HG03103 (cell line): ENCODE measurements at regions not wholly inside any gene's neighbourhood (a gene's known extent, or its start where the extent isn't known, plus 50 kb on each side); places are given as distances from the start of the nearest gene placed in this dataset.

ENCODE experiments used
- ATAC-seq: cut with Tn5 transposase; IDR thresholded peaks from one replicate; pipeline ENCODE4 v1.9.1; 2021; ENCODE audit warnings: low read depth; ENCODE audit not compliant: unreplicated experiment

DNA sequence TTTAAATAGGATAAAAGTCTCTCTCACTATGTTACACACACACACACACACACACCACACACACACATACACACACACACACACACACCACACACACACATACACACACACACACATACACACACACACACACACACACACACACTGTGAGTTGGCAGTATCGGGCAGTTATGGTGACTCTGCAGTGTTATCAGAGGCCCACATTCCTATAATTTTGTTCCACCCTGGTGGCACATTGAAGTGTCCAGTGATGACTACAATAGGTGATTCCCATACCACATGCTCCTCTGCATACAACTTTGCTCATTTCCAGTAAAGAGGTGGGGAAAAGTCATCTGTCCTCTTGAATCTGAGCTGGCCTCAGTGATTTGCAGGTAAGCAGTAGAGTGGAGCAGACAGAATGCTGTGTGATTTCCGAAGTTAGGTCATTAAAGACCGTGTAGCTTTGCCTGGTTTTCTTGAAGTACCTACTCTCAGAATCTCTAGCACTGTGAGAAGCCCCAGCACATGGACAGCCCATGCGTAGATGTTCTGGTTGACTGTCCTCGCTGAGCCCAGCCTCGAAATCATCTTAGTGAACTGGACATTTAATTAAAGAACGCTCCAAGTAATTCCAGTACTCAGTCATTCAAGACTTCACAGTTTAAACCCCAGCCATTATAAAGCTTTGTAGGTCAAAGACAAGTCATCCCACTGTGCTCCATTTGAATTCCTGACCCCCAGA lies 836.6 kb upstream of the SOX9 start:
- no peak for ATAC-seq

DNA sequence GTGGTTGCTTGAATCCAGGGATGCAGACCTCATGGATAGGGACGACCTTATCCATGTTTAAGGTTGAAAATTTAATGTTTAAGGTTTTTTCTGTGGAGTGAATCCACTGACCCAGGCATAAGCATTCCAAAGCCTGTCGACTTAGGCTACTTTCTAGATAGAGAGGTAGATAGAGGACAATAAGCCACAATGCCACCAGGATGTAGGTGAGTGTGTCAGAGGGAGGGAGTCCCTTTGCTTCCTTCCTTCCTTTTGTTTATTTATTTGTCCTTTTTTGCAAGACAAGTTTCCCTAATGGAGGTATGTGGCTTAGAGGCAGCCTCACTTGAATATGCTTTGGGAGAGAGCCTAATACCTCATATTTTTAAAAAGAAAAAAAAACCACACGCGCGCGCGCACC lies 834.2 kb upstream of the SOX9 start:
- no peak for ATAC-seq

DNA sequence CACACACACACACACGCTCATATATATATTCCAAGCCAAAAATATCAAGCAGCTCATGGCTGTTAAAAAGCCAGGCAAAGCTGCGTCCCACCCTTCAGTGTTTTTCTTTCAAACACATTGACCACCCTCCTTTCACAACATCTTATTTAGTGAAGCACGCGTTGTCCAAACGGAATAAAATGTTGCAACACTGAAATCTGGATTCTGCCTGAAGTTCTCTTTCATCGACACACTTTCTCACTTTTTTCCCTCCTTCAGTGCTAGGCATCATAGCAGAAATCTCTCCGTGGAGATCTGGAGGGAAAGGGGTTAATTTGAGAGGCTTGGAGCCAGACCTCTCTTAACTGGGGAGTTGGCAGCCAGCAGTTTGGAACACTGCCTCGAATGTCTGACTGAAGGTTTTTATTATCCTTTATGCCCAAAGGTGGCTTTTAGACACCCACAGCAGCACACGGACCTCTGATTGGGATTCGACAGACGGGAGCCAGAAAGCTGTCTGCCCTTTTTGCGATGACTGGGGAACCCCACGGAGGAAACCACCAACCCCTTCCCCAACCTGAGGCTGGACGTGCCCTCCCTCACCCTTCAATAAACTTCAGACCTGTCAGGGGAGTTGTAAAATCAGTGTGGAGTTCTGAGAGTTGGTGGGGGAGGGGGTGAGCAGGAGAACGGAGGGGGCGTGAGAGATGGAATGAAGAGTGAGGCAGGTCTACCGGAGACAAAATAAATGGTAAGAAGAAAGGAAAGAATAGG lies 833.6 kb upstream of the SOX9 start:
- ATAC-seq: no peak

DNA sequence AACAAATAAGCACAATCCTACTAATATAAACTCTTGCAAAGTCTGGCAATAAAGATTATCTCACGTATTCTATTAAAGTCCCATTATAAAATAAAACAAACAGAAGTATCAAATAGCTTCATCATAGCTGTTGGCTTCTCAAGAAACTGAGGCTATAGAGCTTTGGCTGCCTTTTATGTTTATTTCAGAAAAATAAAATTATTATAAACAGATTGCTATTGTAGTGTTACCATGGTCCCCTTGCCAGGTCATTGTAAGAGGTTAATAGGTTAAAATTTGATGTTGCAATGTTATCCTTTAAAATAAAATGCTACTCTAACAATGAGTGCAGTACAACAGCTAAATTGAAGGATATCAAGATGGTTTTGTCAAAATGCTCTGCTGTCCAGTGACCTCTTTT lies 828.8 kb upstream of the SOX9 start:
- no peak for ATAC-seq

DNA sequence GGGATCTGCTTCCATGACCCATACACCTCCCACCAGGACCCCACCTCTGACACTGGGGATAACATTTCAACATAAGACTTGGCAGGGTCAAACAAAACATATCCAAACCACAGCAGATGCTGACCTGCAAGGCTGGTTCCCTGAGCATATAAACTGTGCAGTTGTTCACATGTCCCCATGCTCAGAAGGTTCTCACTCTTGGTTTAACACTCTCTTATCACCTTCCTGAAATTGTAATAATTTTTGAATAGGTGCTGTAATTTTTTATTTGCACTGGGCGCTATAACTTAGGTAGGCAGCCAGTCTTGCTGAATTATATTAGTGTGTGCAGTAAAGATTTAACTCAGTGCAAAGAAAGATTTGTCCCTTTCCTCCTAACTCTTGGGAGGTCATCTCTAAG lies 824.8 kb upstream of the SOX9 start:
- no peak for ATAC-seq

DNA sequence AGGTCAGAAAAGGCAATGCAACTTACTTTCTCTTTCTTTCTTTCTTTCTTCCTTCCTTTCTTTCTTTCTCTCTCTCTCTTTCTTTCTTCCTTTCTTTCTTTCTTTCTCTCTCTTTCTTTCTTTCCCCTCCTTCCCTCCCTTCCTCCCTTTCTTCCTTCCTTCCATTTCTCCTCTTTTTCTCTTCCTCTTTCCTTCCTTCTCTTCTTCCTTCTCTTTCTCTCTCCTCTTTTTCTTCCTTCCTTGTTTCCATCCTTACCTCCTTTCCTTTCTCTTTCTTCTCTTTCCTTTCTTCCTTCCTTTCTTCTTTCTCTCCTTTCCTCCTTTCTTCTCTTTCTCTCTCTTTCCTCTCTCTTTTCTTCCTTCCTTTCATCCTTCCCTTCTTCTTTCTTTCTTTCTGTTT lies 819.8 kb upstream of the SOX9 start:
- ATAC-seq: no peak

DNA sequence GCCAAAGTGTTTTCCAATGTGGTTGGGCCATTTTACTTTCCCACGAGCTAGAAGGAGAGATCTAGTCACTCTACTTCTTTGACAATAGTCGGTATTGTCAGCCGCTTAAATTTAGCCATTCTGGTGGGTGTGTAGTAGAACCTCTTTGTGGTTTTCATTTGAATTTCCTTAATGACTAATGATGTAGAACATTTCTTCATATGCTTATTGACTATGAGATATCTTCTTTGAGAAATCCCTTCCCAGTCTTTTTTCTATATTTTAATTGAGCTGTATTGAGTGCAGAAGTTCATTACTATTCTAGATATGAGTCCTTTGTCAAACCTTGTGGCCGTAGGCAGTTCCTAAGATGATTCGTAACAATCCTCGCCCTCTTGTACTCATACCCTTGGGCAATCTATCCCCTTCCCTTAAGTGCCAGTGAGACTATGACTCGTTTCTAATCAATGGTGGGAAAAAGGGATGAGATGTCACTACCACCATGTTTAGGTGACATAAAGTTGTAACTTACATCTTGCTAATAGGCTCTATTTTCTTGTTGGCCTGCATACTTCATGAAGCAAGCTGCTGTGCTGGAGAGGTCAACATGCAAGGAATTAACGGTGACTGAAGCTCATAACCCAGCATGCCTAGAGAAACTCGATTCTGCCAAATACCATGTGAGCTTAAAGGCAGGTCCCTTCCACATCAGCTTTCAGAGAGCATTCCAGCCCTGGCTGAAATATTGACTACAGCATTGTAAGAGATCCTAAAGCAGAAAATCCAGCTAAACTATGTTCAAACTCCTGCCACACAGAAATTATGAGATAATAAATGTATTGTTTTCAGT lies 817.9 kb upstream of the SOX9 start:
- ATAC-seq: no peak

DNA sequence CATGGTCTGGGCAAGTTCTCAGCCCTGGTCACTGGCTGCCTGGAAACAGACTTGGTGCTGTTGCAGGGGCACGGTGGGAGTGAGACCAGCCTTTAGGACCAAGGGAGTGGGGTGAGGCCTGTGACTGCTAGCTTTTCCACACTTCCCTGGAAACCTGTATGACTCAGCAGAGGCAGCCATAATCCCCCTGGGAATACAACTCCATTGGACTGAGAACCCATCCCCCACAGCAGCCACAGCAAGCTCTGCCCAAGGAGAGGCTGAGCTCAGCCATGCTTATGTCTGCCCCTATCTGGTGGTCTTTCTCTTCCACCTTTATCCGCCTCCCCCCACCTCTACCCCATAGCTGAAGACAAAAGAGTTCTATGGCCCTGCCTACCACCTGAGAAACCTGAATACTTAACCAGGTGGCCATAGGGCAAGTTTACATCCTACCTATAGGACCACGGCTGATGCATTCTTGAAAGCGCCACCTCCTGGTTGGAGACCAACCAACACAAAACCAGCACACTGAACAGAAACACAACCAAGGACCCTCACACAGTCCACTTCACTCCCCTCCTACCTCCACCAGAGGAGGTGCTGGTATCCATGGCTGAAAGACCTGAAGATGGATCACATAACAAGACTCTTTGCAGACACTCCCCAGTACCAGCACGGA lies 816.2 kb upstream of the SOX9 start:
- no peak for ATAC-seq

DNA sequence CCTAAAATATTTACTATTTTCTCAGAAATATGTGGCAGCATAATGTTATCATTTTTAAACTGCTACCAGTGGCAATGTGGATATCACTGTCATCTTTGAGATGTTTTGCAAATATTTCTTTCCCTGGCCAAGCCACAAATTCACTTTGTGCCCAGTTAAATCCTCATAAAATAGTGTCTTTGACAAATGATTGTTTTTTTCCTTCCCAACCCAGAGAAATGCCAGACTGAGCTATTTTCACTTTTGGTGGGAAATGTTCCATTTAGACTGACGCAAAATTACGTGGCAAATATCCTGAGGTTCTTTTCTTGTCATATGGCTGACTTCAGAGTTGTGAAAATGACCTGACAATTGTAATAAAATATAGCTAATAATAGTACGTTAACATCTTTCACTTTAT lies 807.0 kb upstream of the SOX9 start:
- ATAC-seq: no peak

DNA sequence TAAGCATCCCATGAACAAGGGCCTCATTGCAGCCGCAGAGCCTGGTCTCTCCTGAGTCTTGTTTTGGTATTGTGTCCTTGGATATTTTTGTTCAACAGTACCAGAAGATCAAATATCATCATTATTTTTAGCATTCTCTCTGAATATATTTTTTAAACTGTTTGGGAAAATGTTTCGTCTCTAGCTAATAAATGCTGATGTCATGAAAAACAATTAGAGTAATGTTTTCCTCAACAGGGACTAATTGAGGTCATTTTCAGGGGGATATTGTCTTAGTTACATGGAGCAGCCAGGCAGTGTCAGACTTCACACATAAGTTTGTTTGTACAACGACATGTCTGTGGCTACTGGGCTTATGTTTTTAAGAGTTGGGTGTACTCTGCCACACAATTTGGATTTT lies 805.3 kb upstream of the SOX9 start:
- ATAC-seq: no peak

DNA sequence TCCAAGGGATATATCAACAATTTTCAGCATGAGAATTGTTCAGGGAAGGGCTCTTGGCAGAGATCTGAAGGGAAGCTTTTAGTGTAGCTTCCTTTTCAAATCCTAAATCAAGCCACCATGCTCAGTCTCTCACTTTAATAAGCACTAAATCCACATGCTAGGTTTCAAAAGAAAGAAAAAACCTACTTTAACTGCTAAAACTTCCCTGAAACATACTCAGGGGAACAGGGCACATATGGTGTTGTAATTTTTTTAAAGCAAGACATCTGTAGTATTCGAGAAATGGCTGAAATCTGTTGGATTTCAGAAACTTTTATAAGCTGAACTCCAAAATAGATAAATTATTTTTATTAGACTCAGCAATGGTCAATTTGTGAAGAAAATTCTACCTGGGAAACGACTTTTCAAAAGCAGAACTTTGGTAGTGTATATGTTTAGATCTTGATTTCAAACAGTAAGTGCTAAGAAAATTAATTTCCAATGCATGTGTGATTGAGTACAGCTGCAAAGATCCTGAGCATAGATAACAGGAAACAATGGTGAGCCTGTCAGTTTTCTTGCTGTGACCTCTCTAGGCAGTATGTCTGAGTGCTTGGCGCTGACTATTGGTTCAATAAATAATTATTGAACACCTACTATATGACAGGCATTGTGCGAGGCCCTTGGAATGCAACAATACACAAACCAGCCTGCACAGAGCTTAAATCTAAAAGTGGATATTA lies 804.5 kb upstream of the SOX9 start:
- no peak for ATAC-seq

DNA sequence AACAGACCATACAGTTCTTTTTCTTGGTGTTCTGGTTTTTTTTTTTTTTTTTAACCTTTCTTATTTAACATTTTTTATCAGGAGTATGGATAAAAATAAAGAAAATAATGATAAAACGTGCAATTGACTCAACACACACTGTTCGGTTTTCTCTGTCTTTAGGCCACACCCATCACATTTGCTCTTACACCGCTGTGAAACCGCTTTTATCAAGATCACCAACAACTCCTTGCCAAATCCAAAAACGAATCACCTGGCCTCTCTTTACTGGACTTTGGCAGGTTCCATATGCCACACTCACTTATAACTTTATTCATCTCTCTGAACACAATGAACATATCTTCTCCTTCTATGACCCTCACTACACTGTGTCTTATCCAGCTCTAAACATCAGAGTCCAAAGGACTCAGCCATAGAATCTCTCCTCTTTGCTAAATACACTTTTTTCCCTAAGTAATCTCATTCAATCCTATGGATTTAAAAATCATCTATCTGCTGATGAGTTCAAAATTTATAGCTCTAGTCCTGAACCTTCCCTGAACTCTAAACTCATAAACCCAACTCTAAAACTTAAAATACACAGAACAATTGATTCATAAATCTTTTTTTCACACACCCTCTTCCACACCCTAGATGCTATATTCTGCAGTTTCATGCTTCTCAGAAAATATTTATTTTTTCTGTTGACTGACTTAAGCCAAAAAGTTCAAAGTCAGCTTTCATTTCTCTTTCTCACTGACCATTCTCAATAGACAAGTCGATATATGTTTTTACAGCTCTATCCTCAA lies 800.6 kb upstream of the SOX9 start:
- ATAC-seq: no peak

DNA sequence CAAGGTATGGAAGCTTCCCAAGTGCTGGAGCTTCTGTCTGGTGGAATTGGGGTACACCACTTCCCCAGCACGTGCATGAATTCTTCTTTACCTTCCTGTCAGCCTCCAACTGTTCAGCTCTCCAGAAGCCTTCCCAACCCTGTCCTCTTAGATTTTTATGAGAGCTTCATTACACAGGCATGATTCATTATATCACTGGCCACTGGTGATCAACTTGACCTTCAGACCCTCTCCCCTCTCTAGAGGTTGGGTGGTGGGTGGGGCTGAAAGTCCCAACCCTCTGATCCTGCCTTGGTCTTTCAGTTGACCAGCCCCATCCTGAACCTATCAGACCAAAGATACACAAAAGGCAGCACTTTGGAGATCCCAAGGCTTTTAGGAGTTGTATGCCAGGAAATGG lies 795.7 kb upstream of the SOX9 start:
- no peak for ATAC-seq

DNA sequence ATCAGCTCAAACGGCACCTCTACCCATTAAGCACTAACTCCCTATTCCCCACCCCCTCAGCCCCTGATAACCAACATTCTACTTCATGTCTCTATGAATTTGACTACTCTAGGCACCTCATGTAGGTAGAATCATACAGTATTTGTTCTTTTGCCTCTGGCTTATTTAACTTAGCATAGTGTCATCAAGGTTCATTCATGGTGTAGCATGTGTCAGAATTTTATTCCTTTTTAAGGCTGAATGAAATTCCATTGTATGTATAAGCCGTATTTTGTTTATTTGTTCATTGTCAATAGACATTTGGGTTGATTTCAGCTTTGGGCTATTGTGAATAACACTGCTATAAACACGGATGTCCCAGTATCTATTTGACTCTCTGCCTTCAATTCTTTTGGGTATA lies 794.9 kb upstream of the SOX9 start:
- ATAC-seq: no peak

DNA sequence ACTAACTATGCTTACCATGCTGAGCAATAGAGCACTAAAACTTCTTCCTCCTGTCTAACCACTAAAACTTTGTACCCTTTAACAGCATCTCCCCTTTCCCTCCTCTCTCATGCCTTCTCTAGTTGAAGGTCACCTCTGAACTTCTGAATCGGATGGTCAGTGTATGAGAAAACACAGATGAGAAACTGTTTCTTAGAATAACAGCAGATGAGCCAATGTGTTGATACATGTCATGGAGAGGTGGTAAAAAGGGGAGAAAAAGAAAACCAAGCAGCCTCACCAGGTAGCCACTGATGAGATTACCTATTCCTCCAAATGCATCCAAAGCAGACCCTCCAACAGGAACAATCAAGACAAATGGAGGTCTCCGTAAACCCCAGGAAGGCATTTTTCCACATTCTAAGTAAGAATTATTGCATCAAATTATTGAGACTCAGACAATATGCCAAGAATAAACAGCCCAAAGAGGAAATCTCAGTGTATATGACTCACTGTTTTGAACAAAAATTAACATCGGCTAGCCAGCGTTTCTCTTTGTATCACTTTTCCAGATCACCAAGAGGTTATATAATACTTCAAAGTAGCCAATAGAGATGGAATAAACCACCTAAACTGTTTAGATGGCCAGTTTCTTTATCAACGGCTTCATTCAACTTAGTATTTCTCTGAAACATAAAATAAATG lies 793.3 kb upstream of the SOX9 start:
- ATAC-seq: no peak

DNA sequence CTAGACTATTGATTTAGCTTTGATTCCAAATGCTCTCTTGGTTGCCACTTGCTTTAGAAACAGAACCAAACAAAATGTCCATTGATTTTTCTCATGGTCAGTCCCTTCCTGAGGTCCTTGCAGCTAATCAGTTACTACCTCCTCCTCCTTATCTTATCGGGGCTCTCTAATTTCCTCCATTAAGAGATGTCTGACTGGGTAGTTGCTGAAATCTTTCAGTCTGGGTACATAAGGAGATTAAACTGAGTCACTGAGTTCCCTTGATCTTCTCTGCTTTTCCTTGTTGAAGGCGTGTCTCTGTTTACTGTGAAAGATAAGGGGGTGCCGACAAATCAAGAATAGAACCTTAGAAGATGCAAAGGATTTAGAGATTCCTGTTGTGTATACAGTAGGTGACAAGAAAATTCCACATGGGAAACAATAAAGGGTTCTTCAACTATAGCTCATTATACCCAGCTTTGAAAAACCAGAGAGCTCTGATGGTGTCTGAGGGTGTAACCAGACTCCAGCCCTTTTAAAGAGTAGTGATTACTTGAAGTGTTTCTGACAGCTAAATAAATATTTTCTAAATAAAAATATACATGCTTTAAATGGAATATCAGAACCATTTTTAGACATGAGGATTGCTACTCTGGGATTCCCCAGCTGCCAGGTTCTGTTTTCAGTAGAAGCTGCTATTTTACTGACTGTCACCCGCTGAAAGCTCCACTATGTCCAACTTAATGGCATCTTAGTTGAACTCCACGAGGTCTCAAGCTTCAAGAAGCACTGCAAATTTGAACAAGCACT lies 791.3 kb upstream of the SOX9 start:
- ATAC-seq: no peak

DNA sequence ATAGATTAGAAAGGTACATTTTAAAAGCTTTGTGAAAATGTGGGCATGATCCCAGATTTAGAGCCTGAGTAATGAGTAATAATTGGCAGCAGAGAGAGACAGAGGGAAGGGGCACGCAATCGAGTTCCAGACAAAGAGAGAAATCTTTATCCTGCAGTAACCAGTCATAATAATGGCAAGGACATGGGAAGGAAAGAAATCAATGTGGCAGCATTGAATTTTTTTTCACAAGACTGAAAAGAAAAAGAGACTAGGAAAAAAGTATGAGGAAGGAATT lies 790.8 kb upstream of the SOX9 start:
- no peak for ATAC-seq

DNA sequence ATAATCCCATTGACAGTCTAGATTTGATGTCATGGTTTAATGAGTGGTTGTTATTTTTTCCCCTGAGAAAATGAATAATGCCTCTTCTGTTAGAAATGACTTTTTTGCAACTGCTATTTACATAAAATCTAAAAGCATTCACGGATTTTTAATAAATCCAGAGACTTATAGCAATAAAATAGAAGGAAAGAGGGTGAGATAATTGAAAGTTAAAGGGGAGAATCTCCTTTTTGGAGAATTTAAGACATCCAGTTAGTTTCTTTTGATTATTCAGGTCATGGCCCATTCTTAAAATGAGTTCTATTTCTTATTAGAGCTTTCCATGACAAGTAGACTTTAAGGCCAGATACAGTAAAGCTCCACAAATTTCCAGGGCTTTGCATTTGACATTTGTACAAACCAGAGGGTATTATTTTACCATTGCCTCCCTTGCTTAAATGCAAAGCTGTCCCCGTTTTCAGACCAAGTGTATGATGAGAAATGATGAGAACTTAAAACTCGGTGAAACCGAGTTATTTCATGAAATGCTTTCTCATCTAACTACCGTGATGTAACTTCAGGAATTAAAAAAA lies 789.0 kb upstream of the SOX9 start:
- no peak for ATAC-seq
